ENCODE measurements at regions not wholly inside any gene's neighbourhood (a gene's known extent, or its start where the extent isn't known, plus 50 kb on each side); places are given as distances from the start of the nearest gene placed in this dataset.

DNA sequence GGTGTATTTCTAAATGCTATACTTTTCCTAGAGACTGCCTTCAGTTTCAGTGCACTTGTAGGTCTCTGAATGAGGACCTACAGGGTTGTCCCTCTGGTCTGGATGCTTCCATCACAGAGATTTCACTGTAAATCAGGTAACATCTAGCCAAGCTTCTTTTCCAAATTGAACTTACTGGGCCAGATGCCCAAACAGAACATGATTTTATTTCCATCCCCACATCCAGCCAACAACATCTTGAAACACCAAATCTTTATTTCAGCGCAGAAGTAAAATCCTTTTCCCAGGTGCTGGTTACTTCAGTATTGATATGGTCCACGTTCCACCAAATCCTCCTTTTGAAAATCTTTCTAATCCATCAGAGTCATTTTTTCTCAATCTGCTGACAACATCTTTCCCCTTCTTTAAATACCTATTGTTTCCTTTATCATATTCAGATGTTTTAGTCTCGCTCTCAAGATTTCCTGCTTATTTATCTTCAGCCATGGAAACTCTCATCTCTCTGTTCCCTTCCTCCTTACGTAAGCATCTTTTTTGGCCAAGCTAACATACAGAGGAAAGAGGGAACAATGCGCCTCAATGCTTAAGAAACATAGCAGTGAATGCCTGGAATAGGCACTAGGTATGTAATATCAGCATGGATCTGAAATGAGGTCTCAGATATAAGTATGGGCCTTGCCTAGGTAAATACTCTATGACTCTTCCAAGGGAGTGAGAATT, 201.2 kb upstream of the MTNR1B start (continued):
- TF ChIP-seq RXRA (IDR thresholded peaks at IDR 0.05; ENCODE audit: insufficient read depth, low read depth, low read length) (no peak), BACH1 (IDR thresholded peaks at IDR 0.05; ENCODE audit: low read length) (no peak), RAD21 (IDR thresholded peaks at IDR 0.05 in 1 of 2, conservative IDR thresholded peaks at IDR 0.05 in 1 of 2; ENCODE audit: low read depth in 2 of 2, low read length in 2 of 2) (no peak), TAF1 (IDR thresholded peaks at IDR 0.05; ENCODE audit: low read depth, low read length) (no peak), TEAD4 (IDR thresholded peaks at IDR 0.05; ENCODE audit: low read depth, low read length) (no peak), NRF1 (IDR thresholded peaks at IDR 0.05; ENCODE audit: low read depth, low read length) (no peak)
